ENCODE measurements at regions not wholly inside any gene's neighbourhood (a gene's known extent, or its start where the extent isn't known, plus 50 kb on each side); places are given as distances from the start of the nearest gene placed in this dataset.

DNA sequence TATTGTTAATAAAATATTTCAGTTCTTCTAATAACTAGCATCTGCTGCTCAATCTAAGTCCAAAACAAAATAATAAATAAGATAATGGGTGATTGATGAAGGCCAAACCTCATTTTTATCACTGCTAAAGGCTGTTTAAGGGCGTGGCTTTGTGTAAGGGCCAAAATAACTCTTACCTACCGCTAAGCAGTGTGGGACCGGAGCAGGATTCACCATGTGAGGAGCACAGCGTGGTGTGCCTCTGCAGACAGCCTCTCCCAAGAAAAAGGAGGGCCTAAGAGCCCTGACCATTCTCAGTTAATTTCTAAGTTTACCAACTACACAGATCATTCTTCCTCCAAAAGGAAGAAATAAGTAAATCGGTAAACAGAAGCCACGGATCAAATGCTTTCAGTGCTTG lies 353.7 kb downstream of the ARL6IP6 start:
- no peak for DNase-seq (ENCODE audit: low read depth)
- in situ Hi-C loops (cut with HindIII; ENCODE audit: low sequenced_read_pairs), result no loop called here
- TF ChIP-seq, protein P1, sequence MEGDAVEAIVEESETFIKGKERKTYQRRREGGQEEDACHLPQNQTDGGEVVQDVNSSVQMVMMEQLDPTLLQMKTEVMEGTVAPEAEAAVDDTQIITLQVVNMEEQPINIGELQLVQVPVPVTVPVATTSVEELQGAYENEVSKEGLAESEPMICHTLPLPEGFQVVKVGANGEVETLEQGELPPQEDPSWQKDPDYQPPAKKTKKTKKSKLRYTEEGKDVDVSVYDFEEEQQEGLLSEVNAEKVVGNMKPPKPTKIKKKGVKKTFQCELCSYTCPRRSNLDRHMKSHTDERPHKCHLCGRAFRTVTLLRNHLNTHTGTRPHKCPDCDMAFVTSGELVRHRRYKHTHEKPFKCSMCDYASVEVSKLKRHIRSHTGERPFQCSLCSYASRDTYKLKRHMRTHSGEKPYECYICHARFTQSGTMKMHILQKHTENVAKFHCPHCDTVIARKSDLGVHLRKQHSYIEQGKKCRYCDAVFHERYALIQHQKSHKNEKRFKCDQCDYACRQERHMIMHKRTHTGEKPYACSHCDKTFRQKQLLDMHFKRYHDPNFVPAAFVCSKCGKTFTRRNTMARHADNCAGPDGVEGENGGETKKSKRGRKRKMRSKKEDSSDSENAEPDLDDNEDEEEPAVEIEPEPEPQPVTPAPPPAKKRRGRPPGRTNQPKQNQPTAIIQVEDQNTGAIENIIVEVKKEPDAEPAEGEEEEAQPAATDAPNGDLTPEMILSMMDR (IDR thresholded peaks at IDR 0.05; ENCODE audit: low read depth, low read length, missing control alignments), result no peak
- no peak overlapping the region for H3K4me3 ChIP-seq (ENCODE audit: low read depth, low read length)

DNA sequence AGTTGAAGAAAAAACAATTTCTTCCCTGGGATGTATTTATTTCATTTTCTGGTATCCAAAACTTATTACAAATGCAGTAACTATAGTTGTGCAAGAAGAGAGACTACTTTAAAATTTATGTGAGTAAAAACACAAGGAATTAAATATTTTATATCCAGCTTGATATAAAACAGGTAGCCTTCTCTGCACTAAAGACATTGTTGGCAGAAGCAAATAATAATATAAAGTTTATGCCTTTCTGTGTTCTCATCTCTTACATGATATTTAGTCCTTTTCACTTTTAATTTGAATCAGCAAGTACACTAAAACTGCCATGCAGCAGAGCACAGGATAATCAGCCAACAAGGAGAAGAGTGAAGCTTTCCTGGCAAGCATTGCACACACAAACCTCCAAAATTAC lies 352.7 kb downstream of the ARL6IP6 start:
- no peak for DNase-seq (ENCODE audit: low read depth)
- in situ Hi-C loops (cut with HindIII; ENCODE audit: low sequenced_read_pairs), result no loop called here
- H3K4me3 ChIP-seq (ENCODE audit: low read depth, low read length), result no peak overlapping the region
- TF ChIP-seq, protein P1 (IDR thresholded peaks at IDR 0.05; ENCODE audit: low read depth, low read length, missing control alignments), result no peak

DNA sequence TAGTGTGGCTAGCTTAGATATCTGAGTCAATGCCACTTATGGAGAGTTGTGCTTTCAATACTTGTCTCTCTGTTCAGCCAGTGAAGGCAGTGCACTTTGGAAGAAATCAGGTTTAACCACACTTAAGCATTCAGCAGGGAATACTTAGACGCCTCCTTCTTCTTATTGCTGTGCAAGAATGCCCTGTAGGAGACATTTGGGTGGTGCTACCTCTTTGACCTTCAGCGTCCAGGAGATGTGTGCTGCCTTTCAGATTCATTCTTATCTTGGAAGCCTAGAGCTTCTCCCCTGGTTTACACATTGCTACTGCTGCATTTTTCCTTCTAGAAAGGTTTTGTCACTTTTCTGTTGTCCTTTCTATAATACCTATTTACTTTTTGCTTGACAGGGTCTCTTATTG lies 350.5 kb downstream of the ARL6IP6 start:
- no peak for DNase-seq (ENCODE audit: low read depth)
- no peak overlapping the region for H3K4me3 ChIP-seq (ENCODE audit: low read depth, low read length)
- in situ Hi-C loops (cut with HindIII; ENCODE audit: low sequenced_read_pairs), result loop anchor here (5.0 kb wide), 1 partner anchor 88 kb away; no protein-coding TSS in a partner anchor
- TF ChIP-seq, protein P1 (IDR thresholded peaks at IDR 0.05; ENCODE audit: low read depth, low read length, missing control alignments), result no peak

DNA sequence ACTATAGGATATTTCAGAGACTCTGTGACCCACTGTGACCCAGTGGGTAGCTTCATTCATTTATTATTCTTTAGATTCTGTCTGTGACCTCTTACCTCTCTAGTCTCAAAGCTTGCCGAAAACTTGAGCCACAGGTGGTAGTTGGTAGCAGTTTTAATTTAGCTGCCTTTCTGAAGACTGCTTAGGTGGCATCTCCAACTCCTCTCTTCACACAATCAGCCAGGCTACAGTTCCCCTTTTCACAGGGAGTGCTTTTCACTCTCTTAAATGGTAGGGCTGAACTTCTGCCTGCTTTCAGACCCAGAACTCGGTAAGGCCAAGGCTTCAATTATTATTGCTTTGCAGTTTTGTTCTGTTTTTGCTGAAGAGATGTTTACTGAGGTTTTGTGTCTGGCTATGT lies 349.6 kb downstream of the ARL6IP6 start:
- TF ChIP-seq, protein P1 (IDR thresholded peaks at IDR 0.05; ENCODE audit: low read depth, low read length, missing control alignments), result no peak
- in situ Hi-C loops (cut with HindIII; ENCODE audit: low sequenced_read_pairs), result loop anchor here (5.0 kb wide), 1 partner anchor 89 kb away; no protein-coding TSS in a partner anchor

DNA sequence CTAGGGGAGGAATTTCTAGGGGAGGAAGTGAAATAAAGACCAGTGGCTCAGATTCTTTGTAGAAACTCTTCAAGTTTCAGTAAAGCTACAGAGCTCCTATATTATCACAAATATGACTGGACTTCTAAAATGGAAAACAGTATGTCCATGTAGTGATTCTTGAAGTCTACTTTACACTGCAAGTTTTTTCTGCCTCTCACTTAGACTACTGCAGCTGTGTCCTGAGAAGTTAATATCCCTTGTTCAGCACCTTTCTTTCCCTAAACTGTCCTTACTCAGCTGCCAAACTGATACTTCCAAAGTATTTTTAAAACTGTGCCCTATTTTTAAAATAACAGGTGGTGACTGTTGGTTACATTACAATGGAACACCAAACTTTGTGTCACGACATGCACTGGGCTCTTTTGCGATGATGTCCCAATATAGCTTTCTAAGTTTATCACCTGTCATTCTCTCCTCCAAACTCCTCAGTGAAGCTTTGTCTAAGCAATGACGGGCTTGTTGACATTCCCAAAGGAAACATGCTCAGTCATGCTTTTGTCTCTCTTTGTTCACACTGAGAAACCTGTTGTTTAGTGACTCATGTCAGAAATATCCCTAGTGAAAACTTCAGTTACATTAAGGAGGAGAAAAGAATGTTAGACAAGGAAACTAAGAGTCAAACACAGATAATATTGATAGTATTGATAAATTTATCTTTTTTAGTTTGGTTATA lies 341.1 kb downstream of the ARL6IP6 start:
- peak; percentile 47 for DNase-seq (ENCODE audit: low read depth)
- TF ChIP-seq, protein P1 (IDR thresholded peaks at IDR 0.05; ENCODE audit: low read depth, low read length, missing control alignments), result no peak
- H3K4me3 ChIP-seq (ENCODE audit: low read depth, low read length), result no peak overlapping the region
- in situ Hi-C loops (cut with HindIII; ENCODE audit: low sequenced_read_pairs), result no loop called here

More for the DNA sequence above, 349.6 kb downstream of the ARL6IP6 start:
- DNase-seq (ENCODE audit: low read depth), result no peak
- H3K4me3 ChIP-seq (ENCODE audit: low read depth, low read length), result no peak overlapping the region

DNA sequence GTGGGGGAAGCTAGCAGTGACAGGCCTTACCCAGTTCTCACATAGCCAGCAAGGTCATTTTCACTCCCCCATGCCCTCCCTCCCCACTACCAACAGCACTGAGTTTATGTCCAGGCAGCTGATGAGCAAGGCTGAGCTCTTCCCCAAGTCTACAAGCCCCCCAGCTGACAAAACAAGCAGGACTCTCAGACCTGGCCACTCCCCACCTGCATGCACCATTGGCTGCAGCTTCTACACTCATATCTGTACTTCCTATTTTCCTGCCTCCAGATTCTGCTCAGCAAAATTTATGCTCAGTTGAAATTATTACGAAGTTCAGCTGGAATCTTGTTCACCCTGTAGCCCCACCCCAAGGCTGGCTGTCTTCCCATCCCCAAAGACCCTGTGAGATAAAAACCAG lies 339.3 kb downstream of the ARL6IP6 start:
- in situ Hi-C loops (cut with HindIII; ENCODE audit: low sequenced_read_pairs), result no loop called here
- TF ChIP-seq, protein P1 (IDR thresholded peaks at IDR 0.05; ENCODE audit: low read depth, low read length, missing control alignments), result no peak
- H3K4me3 ChIP-seq (ENCODE audit: low read depth, low read length), result no peak overlapping the region
- DNase-seq (ENCODE audit: low read depth), result no peak

Data from astrocyte of the cerebellum (primary cell).